ENCODE measurements at regions not wholly inside any gene's neighbourhood (a gene's known extent, or its start where the extent isn't known, plus 50 kb on each side); places are given as distances from the start of the nearest gene placed in this dataset.
"Not testable (repeated sequence)": the region's sequence is repeated elsewhere in the genome, so short reads cannot be mapped to it uniquely, and the experiment has no call there.

- DNase-seq (ENCODE audit: low spot score); POLR2A ChIA-PET; FAIRE-seq; ATAC-seq; CTCF ChIA-PET (ENCODE audit: low intra/inter-chr PET ratio, low total read pairs); H3K4me1 ChIP-seq (ENCODE audit: insufficient read depth, low read length); H4K20me1 ChIP-seq (ENCODE audit: insufficient read depth, low read length); H3K27ac ChIP-seq (ENCODE audit: extremely low read length, insufficient read depth, low read length); intact Hi-C loops (cut with micrococcal nuclease; ENCODE audit: unreplicated experiment); H3K9ac ChIP-seq (ENCODE audit: insufficient read depth, low read depth, low read length); in situ Hi-C loops (cut with HindIII; ENCODE audit: extremely low pct_ligation_motif_present, low pct_unique_long_range_greater_than_20kb); H3K79me2 ChIP-seq (ENCODE audit: insufficient read depth, low read length); BruUV-seq (replicated peaks); H3K4me2 ChIP-seq (ENCODE audit: low read depth, low read length); H3K27me3 ChIP-seq (ENCODE audit: control insufficient read depth in 1 of 2, insufficient read depth in 2 of 2, low read length in 2 of 2); H3K36me3 ChIP-seq (replicated peaks in 1 of 2; ENCODE audit: control insufficient read depth in 1 of 2, insufficient read depth in 2 of 2, low read length in 2 of 2); H3K4me3 ChIP-seq (replicated peaks in 1 of 3; ENCODE audit: insufficient read depth in 1 of 3, low read depth in 2 of 3, low read length in 3 of 3); H2AFZ ChIP-seq (ENCODE audit: low read length): not testable (repeated sequence)
- 83% methylated on average over 19 of the region's 19 CpGs for WGBS (ENCODE audit: low lambda C conversion rate)
- peaks cover 33% of the 10 kb centered on the region for H3K9me3 ChIP-seq (ENCODE audit: low read length)
Observed at GRCh38 chr14:38634913-38635312, 379.0 kb upstream of the CLEC14A start.

GRCh38 chr14:38629412-38629811 lies 373.5 kb upstream of the CLEC14A start:
- BruUV-seq (replicated peaks), result no TSS peak
- POLR2A ChIA-PET, result no interaction called here
- TF ChIP-seq ZNF30 (CRISPR knock-in tag; IDR thresholded peaks at IDR 0.05) (no peak), ZNF414 (CRISPR knock-in tag; IDR thresholded peaks at IDR 0.05) (no peak), KDM1A (CRISPR knock-in tag; IDR thresholded peaks at IDR 0.05) (no peak), ZNF24 (IDR thresholded peaks at IDR 0.05) (no peak)
- no peak for FAIRE-seq
- WGBS (ENCODE audit: low lambda C conversion rate), result 30% methylated on average over 3 of the region's 3 CpGs
- no peak overlapping the region for H3K9ac ChIP-seq (ENCODE audit: insufficient read depth, low read depth, low read length)
- H3K9me3 ChIP-seq (ENCODE audit: low read length), result peaks cover 68% of the 10 kb centered on the region
- ATAC-seq, result no peak
- no peaks in the 10 kb centered on the region for H4K20me1 ChIP-seq (ENCODE audit: insufficient read depth, low read length)
- H3K4me1 ChIP-seq (ENCODE audit: insufficient read depth, low read length), result peaks cover 8% of the 10 kb centered on the region; the same call in 1 of the 2 replicates
- H3K27me3 ChIP-seq (ENCODE audit: control insufficient read depth in 1 of 2, insufficient read depth in 2 of 2, low read length in 2 of 2), result no peaks in the 10 kb centered on the region
- H3K36me3 ChIP-seq (replicated peaks in 1 of 2; ENCODE audit: control insufficient read depth in 1 of 2, insufficient read depth in 2 of 2, low read length in 2 of 2), result no peaks in the 10 kb centered on the region
- H3K4me3 ChIP-seq (replicated peaks in 1 of 3; ENCODE audit: insufficient read depth in 1 of 3, low read depth in 2 of 3, low read length in 3 of 3), result no peak overlapping the region
- H3K4me2 ChIP-seq (ENCODE audit: low read depth, low read length), result no peak overlapping the region
- CTCF ChIA-PET (ENCODE audit: low intra/inter-chr PET ratio, low total read pairs), result no interaction called here
- in situ Hi-C loops (cut with HindIII; ENCODE audit: extremely low pct_ligation_motif_present, low pct_unique_long_range_greater_than_20kb), result no loop called here
- intact Hi-C loops (cut with micrococcal nuclease; ENCODE audit: unreplicated experiment), result no loop called here
- no peaks in the 10 kb centered on the region for H3K79me2 ChIP-seq (ENCODE audit: insufficient read depth, low read length)
- no peak for DNase-seq (ENCODE audit: low spot score)
- no peak overlapping the region for H2AFZ ChIP-seq (ENCODE audit: low read length)
- no peak overlapping the region for H3K27ac ChIP-seq (ENCODE audit: extremely low read length, insufficient read depth, low read length)

Data from HepG2 (cell line).